Chondrocyte (in vitro differentiated cells): ENCODE measurements at regions not wholly inside any gene's neighbourhood (a gene's known extent, or its start where the extent isn't known, plus 50 kb on each side); places are given as distances from the start of the nearest gene placed in this dataset.

Experiments used
- DNase-seq: peaks from one replicate; pipeline ENCODE4 v3.0.0; 2021; ENCODE audit warnings: mixed read lengths, low spot score
- H3K27ac Mint-ChIP-seq: one replicate; pipeline ENCODE4 v1.8.0; 2021; ENCODE audit warnings: mild to moderate bottlenecking, moderate library complexity, mixed read lengths; ENCODE audit not compliant: unreplicated experiment
- H3K27me3 Mint-ChIP-seq: 2 replicates; pipeline ENCODE4 v1.8.0; 2021; ENCODE audit warnings: low read depth, mixed read lengths
- H3K36me3 Mint-ChIP-seq: 2 replicates; pipeline ENCODE4 v1.8.0; 2021; ENCODE audit warnings: low read depth, mixed read lengths
- H3K4me1 Mint-ChIP-seq: 2 replicates; pipeline ENCODE4 v1.8.0; 2021; ENCODE audit warnings: low read depth, mild to moderate bottlenecking, mixed read lengths
- H3K4me3 Mint-ChIP-seq: one replicate; pipeline ENCODE4 v1.8.0; 2021; ENCODE audit warnings: mild to moderate bottlenecking, moderate library complexity, mixed read lengths; ENCODE audit not compliant: unreplicated experiment
- H3K9me3 Mint-ChIP-seq: 2 replicates; pipeline ENCODE4 v1.8.0; 2021; ENCODE audit warnings: low read depth, mixed read lengths
- CTCF ChIP-seq: fragments of 200-600 bp; sonication (generic); IDR thresholded peaks from 2 replicates; pipeline ENCODE4 v1.5.0; 2021; ENCODE audit warnings: antibody characterized with exemption, mild to moderate bottlenecking, moderate library complexity

GRCh38 chr6:40205801-40206200, 271.5 kb upstream of the MOCS1 start:
- TF ChIP-seq CTCF, result no peak
- Mint-ChIP-seq H3K27ac (no peak overlapping the region), H3K36me3 (peaks cover under 1% of the 10 kb centered on the region), H3K27me3 (peaks cover 12% of the 10 kb centered on the region), H3K4me1 (no peaks in the 10 kb centered on the region), H3K4me3 (no peak overlapping the region), H3K9me3 (peaks cover 36% of the 10 kb centered on the region)
- DNase-seq, result no peak

DNA sequence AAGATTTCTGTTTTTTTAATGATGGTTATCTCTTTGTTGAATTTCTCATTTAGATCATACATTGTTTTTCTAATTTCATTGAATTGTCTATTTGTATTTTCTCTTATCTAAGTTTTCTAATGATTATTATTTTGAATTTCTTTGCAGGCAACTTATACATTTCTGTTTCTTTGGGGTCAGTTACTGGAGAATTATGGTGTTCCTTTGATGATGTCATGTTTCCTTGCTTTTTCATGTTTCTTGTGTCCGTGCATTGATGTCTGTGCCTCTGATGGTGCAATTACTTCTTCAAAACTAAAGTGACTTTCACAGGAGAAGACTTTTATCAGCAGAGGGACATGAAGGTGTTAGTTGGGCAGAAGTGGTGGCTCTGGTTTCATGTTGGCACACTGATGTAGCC, 270.7 kb upstream of the MOCS1 start:
- Mint-ChIP-seq H3K27me3 (peaks cover 11% of the 10 kb centered on the region), H3K9me3 (peaks cover 42% of the 10 kb centered on the region), H3K4me3 (no peak overlapping the region), H3K4me1 (no peaks in the 10 kb centered on the region), H3K36me3 (peaks cover 2% of the 10 kb centered on the region), H3K27ac (no peak overlapping the region)
- DNase-seq, result no peak
- TF ChIP-seq CTCF, result no peak

DNA sequence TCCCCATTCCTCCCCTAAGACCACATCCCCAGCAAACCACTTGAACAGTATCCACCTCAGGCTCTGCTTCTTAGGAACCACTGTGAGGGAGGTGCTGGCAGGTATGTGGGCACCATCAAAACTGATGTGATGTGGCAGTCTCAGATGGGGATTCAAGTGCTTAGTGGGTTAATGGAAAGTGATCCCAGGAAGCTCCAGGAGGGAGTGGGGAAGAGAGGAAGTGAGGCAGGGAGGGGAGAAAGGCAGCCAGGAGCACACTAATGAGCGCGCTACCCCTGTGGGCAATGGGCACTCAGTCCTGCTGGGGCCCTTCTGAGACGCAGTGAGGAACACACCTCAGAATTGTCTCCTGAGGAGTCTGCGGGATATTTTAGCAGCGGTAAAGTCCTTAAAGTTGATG, 263.1 kb upstream of the MOCS1 start:
- no peaks in the 10 kb centered on the region for H3K4me1 Mint-ChIP-seq
- H3K36me3 Mint-ChIP-seq, result peaks cover 2% of the 10 kb centered on the region
- peaks cover 8% of the 10 kb centered on the region for H3K27me3 Mint-ChIP-seq
- TF ChIP-seq CTCF, result no peak
- no peak overlapping the region for H3K4me3 Mint-ChIP-seq
- no peak for DNase-seq
- no peak overlapping the region for H3K27ac Mint-ChIP-seq
- peaks cover 23% of the 10 kb centered on the region for H3K9me3 Mint-ChIP-seq

DNA sequence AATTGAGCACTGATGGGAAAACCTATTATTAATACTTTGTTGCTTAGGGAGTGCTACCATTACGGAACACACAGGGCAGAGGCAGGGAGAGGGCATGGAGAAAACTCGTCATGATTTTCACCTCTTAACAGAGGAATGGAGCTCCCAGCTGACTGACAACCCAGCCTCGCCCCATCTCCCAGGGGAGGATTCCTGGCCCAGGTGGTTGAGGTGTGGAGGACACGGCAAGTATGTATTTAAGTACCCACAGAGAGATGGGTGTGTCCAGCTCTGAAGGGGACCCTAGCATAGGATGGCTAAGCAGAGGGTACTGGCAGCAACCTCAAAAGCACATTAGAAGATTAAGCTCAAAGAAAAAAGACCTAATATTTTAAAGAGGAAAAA, 261.9 kb upstream of the MOCS1 start:
- DNase-seq, result no peak
- Mint-ChIP-seq H3K27me3 (peaks cover 9% of the 10 kb centered on the region), H3K4me1 (no peaks in the 10 kb centered on the region), H3K9me3 (peaks cover 11% of the 10 kb centered on the region), H3K27ac (no peak overlapping the region), H3K36me3 (peaks cover 2% of the 10 kb centered on the region), H3K4me3 (no peak overlapping the region)
- no peak for TF ChIP-seq CTCF

DNA sequence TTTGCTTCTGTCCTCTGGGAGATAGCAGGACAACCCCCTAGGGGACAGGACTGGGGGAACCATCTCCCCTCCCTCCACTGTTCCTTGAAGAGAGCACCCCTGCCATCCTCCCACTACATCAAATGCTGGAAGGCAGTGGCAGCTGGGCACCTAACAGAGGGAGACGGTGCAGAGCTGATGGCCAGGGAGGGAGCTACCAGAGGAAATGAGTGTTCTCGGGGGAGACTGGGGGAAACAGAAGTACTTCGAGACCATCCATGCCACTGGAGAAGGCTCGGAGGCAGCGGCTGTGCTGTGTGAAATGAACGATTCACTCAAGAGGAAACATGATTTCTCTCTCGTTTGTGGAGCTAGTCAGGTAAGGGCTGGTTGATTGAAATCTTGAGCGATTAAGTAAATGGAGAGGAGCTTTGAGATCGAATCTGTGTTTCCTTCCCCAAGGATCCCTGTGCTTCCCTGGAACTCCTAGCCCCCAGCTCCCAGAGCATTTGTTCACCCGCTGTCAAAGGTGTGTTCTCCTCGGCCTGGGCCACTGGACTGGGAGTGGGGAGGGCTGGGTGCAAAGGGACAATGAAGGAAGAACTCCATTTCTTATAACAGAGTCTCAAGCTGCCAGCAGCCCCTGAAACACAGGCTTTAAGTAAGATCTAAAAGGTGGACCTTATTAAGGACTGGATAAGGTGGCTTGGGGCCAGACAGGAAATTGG, 261.3 kb upstream of the MOCS1 start:
- no peak for TF ChIP-seq CTCF
- Mint-ChIP-seq H3K27me3 (peaks cover 9% of the 10 kb centered on the region), H3K27ac (no peak overlapping the region), H3K36me3 (no peaks in the 10 kb centered on the region), H3K4me3 (no peak overlapping the region), H3K9me3 (peaks cover 6% of the 10 kb centered on the region), H3K4me1 (no peaks in the 10 kb centered on the region)
- DNase-seq, result no peak
